ENCODE measurements at regions not wholly inside any gene's neighbourhood (a gene's known extent, or its start where the extent isn't known, plus 50 kb on each side); places are given as distances from the start of the nearest gene placed in this dataset.

- TF ChIP-seq CTCF (conservative IDR thresholded peaks at IDR 0.05) (no peak), ZFX (IDR thresholded peaks at IDR 0.05) (no peak)
Observed at GRCh38 chr13:25044071-25044470, 51.9 kb upstream of the PABPC3 start.

More at GRCh38 chr13:25044071-25044470, 51.9 kb upstream of the PABPC3 start:
- no peak overlapping the region for H3K27ac ChIP-seq
